ENCODE measurements at regions not wholly inside any gene's neighbourhood (a gene's known extent, or its start where the extent isn't known, plus 50 kb on each side); places are given as distances from the start of the nearest gene placed in this dataset.

DNA sequence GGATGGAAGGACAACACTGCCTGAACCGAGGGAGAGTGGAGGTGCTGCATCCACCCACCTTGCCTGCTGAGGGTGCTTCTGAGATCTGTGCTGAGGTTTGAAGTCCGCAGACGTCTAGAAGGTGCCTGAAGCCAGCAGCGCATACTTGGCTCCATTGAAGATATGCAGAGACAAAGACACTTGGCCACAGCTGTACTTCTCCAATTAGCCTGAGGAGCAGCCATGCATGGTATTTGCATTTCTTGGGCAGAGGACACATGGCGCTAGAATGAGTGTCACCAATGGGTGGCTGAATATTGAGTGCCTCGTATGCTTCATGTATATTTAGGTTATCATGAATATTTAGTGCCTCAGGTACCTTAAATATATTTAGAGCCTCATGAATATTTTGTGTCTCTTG, 128.7 kb upstream of the ATP6AP2 start:
- DNase-seq (ENCODE audit: low read depth in 2 of 2): no peak

DNA sequence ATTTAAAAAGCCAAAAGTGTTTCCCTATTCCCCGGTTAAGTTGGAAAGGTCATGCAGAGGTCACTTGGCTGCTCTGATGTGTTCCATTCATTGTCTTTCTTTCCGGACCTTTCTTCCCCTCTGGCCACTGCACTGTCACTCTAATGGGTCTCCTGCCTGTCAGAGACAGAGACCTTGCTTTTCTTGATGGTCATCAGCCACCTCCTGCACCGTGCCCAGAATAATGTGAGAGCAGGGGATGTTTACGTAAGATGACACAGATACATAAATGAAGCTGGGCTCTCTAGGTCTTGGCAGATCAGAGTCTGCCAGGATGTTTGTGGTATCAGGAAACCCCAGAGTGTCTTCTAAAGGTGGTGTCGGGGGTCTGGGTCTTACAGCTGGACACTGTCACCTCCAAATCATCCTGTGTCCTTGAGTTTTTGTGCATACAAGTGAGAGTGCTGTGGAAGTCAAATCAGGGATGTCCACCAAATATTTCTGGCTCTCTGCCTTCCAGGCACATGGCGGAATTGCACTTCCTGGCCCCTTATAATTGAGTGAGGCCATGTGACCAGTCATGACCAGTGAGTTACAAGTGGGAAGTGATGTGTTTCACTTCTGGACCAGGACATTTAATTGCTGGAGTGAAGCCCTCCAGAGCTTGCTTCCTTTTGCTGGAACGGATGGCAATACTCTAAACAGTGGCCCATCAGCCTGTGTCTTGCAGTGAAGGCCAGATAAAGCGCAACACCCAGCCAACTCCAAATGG, 130.6 kb upstream of the ATP6AP2 start:
- DNase-seq (ENCODE audit: low read depth in 2 of 2): no peak

DNA sequence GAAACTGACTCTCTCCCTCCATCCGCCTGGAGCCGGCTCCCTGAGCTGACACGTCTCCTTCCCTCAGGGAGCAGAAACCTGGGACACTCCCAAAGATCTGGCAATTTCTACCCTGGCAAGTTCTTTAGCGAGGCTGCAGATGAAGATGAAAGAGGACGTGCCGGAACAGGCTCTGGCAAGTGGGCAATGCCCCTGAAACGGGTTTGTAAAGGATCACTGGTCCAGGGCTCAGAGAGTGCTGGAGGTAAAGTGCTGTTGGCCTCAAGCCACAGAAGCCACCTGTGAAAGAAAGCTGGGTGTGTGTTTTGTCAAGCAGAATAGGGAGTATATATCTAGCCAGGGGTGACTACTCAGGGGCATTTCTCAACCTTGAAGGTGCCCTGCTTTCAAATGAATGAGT, 131.4 kb upstream of the ATP6AP2 start:
- no peak for DNase-seq (ENCODE audit: low read depth in 2 of 2)

DNA sequence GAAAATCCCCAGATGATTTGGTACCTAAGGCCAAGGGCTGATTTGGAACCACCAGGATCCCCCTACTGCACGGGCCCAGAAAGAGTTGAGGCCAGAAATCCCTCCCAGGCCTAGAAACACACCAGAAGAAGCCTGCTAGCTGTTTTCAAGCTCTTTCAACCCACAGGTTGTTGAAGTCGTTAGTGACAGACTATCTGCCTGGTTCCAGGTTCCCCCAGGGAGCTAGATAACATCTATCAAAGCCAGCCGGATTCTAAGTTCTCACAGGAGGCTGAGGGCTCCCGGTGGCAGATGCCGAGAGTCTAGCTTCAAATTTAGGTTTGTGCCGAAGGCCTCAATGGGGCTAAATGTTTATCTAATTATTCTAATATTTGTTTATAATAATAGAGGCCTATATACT, 132.0 kb upstream of the ATP6AP2 start:
- no peak for DNase-seq (ENCODE audit: low read depth in 2 of 2)

DNA sequence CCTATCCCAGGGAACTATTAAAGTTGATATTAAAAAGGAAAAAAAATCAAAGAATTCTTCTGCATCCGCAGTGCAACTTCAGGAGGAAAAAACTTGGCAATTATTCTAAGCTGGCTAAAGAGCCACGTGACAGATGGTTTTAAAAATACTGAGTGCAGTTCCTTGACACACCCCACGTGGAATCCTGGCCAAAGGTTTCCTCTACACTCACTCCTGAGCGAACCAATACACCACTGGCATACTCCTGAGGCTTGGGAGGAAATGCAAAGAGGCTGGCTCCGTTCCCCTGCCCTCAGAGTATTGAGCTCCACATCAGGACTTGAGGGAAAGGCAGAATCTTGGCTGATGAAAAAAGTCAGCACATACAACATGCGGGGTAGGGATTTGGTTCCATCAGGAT, 133.8 kb upstream of the ATP6AP2 start:
- no peak for DNase-seq (ENCODE audit: low read depth in 2 of 2)

DNA sequence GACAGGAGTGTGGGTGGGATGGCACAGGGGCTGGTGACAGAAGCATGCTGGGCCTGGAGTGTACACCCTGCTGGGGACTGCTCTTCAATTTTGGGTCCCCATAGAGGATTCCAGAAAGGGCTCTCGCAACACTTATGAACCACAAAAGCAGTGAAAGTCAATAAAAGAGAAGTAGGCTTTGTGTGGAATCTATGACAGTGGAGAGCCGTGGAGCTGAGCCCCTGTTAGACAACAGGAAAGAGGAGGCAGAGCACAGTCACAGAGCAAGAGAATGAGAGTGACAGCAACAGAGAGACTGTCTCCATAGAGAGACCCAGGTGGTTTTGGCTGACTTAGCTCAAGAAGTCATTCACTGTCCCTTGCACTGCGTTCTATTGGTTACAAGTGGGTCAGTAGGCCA, 135.1 kb upstream of the ATP6AP2 start:
- DNase-seq (ENCODE audit: low read depth in 2 of 2): no peak

DNA sequence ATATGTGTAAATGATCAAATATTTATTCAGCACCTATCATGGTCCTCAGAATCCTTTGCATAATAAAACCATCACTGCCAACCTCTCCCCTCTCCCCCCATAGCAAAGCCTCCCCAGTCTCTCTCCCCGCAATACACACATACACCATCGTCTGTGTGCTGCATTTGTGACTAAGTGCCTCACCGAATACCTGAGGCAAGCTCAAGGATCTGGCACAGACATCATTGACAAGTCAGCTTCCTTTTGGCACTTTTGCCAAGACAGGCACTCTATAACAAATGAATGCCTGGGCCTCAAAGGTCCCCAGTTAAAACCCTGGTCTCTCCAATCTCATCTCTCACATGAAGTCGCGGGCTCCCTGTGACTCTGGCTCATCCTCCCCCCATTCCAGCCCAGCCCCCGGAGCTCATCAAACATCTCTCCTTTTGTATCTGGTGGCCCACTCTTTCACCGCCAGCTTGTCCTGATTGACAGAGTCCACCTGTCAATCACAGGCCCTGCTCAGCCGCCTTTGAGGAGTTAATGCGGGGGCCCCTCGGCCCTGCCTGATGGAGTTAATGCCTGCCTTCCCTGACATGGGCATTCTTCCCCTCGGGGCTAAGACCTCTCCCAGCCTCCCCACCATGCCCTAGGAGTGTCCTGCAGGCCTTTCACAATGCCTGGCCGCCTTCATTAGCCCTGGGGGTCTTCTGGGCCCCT, 135.8 kb upstream of the ATP6AP2 start:
- DNase-seq (ENCODE audit: low read depth in 2 of 2): no peak

DNA sequence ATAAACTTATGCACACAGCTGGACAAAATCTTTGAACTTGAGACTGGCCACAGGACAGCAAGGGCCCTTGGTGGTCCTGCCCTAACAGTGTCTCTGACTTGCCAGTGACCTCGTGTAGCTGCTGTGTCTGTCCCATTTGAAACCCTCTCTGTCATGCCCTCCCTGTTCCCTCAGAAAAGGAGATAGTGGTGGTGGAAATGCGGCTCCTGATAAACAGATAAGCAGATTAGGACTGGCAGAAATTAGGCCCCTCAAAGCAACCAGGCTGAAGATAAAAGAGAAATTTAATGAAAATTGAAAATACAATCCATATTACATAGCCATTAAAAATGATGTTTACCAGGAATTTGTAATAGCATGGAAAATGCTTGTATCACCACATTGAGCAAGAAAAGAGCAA, 136.6 kb upstream of the ATP6AP2 start:
- no peak for DNase-seq (ENCODE audit: low read depth in 2 of 2)

DNA sequence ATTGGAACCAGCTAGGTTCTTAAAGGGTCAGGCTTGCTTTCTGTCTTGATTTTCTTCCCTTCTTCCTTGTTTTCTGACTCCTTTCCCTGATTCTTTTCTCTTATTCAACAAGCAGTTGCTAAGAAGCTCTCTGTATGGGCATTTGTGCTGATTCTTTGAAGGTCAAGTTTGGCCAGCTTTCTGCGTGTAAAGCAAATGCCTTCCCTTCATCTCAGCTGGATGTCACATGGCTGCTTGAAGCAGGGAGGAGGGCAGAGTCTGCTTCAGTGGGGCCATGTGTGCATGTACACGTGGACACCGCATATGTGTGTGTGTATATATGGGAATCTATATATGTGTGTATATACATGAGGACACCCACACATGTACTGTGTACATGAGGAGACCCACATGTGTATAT, 139.9 kb upstream of the ATP6AP2 start:
- DNase-seq (ENCODE audit: low read depth in 2 of 2): no peak

DNA sequence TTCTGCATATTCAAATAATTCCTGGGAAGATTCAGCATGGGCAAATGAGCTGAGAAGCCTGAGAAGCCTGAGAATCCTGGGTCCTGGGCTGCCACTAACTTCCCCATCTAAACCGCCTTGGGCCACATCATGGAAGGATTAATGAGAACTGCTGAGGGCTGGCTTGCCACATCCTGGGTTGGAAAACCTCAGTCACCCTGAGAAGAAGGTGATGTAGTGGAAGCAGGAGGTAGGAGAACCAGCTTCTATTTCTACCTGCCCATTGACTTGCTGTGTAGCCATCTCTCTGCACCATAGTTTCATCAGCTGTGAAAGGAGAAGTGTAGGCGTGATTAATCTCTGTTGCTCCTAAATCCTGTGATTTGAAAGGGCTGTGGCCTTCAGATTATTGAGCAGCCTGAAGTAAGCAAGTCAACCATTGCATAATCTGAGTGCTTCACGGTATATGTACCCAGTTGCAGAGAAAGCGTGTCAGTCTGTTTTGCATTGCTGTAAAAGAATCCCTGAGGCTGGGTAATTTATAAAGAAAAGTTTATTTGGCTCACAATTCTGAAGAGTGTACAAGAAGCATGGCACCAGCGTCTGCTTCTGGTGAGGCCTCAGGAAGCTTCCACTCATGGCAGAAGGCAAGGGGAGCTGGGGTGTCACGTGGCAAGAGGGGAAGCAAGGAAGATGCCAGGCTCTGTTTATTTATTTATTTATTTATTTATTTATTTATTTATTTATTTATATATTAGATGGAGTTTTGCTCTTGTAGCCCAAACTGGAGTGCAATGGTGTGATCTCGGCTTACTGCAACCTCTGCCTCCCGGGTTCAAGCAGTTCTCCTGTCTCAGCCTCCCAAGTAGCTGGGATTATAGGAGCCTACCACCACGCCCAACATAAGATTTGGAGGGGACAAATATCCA, 140.9 kb upstream of the ATP6AP2 start:
- DNase-seq (ENCODE audit: low read depth in 2 of 2): no peak

DNA sequence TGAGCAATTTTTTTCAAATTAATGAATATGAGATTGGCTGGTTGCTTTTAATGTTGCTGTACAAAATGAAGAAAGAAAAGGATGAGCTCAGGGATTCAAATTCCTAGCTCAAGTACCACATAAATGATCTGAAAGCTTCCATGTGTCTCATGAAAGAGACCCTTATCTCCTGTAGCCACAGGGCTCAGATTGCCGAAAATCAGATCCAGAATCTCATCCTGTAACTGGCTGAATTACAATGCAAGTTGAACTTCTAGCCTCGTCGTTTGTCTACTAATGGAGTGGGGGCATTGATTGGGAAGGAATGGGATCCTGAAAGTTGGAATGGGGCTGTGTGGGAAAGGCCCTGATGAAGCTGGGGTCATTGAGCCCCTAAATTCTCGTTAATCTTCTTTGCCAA, 143.4 kb upstream of the ATP6AP2 start:
- no peak for DNase-seq (ENCODE audit: low read depth in 2 of 2)

DNA sequence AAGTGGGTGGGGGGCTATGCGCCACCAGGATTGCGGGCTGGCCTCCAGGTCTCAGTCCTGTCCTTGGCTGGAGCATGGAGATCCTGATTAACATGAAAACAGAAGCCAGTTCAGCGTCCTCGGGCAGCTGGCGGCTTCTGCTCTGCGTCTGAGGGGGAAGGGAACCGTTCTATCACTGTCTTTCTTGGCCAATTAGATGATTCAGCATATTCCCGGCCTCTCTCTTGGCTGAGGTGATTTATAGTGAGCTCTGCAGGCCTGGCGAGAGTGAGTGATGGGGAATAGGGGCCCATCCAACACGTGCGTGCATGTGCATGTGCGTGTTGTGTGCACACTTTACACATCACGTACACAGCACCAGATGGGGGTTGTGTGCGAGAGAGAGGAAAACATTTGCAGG, 145.8 kb upstream of the ATP6AP2 start:
- DNase-seq (ENCODE audit: low read depth in 2 of 2): no peak

DNA sequence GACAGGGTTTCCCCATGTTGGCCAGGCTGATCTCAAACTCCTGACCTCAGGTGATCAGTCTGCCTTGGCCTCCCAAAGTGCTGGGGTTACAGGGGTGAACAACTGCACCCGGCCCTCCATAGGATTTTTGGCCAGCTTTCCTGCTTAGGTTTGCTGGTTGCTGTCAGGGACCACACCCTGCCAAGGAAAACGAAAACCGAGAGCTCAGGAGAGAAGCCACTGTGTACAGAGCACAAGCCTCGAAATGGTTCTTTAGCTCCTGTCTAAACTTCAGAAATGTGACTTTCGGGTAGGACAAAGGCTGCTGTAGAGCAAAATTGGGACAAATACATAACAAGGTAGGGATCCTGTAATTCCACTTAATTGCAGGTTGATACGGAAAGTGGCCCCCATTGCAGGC, 146.3 kb upstream of the ATP6AP2 start:
- no peak for DNase-seq (ENCODE audit: low read depth in 2 of 2)

DNA sequence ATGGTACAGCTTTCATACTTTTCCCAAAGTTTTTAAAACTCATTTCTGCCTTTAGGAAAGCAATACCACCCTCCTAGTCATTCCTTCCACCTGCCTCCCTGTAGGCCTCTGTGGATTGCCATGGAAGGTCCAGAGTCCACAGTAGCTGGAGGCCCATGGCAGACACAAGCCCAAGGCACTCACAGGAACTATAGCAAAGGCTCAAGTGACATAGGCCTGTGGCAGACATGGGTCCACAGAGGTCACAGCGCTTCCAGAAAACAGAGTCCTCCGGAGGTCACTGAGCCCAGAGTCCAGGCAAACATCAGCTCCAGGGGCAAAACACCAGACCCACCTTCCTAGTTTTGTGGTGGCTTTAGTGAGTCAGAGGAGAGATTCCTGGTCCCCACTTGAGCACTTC, 147.6 kb upstream of the ATP6AP2 start:
- DNase-seq (ENCODE audit: low read depth in 2 of 2): no peak

DNA sequence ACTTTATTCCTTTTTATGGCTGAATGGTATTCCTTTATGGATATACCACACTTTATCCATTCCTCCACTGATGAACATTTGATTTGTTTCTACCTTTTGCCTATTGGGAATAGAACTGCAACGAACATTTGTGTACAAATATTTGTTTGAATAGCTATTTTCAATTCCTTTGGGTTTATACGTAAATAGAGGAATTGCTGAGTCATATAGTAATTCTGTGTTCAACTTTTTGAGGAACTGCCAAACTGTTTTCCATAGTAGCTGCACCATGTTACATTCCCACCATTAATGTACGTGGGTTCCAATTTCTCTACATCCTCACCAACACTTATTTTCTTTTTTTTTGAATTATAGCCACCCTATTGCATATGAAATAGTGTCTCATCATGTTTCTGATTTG, 156.5 kb upstream of the ATP6AP2 start:
- DNase-seq (ENCODE audit: low read depth in 2 of 2): no peak

DNA sequence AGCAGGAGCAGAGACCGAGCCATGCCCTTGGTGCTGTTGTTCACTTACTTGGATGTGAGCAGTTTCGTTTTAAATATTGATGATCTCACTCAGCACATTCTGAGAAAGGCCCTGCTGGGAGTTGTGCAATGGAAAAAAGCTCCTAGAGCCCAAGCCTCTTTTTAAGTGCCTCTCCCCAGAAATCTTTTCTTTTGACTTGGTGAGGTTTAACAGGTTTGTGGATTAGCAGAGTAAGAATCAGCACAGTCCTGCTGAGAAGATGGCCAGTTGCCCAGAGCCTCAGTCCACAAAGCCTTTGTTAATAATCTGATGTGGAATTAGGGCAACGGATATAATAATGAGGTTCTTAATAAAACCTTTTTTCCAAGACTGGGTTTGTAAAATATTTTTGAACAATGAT, 157.5 kb upstream of the ATP6AP2 start:
- DNase-seq (ENCODE audit: low read depth in 2 of 2): no peak

DNA sequence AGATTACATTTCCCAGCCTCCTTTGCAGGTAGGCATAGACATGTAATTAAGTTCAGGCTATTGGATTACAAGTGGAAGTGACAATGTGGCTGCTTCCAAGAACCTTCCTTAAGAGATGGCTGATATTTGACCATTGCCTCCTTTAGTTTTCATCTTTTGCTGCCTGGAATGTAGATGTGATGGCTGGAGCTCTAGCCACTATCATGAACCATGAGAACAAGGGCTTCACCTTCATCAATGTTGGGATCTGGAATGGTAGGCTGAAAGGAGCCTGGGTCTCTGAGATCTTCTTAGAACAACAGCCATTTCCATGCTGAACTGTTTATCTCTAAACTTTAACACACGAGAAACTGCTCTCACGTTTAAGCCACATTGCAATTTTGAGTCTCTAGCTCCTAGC, 158.7 kb upstream of the ATP6AP2 start:
- DNase-seq (ENCODE audit: low read depth in 2 of 2): no peak

DNA sequence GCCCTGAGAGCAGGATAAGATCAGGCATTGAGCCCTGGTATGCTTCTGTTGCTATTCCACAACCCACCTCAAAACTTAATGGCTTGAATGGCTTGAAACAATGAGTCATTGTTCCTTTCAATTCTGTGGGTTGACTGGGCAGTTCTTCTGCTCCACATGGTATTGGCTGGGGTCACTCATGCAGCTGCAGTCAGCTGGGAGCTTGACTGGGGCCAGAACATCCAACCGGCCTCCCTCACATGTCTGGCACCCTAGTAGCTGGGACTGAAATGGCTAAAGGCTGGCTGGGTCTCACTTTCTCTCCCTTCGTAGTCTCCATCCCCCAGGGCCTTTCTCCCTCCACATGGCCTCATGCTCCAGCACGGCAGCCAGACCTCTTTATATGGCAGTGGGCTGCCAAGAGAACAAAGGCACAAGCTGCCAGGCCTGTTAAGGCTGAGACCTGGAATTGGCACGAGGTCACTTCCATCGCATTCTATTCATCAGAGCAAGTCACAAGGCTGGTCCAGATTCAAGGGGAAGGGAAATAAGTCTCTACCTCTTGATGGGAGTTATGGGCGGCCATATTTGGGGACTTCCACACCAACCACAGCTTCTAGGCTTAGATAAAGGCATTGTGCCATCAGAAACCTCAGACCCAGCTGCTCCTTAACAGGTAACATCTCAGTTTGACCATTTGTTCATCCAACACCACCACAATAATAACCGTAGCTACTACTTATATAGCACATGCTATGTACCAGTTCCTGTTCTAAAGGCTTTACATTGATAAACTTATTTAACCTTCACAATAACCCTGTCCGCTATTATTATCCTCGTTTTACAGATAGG, 159.7 kb upstream of the ATP6AP2 start:
- DNase-seq (ENCODE audit: low read depth in 2 of 2): no peak

DNA sequence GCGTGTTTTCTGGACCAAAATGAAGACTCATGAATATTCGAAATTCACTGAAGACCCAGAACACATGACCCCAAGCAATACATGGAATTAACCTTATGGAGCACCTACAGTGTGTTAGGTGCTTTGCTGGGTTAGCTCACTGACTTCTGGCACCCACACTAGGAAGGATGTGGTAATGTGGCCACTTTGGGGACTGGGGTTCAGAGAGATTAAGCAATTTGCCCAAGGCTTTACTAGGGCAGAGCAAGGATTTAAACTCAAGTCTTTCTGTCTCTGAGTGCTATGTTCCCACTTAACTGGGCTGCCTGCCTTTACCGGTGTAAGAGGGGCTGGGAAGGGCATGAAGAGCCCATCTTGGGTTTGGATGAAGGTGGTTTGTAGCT, 162.0 kb upstream of the ATP6AP2 start:
- no peak for DNase-seq (ENCODE audit: low read depth in 2 of 2)

DNA sequence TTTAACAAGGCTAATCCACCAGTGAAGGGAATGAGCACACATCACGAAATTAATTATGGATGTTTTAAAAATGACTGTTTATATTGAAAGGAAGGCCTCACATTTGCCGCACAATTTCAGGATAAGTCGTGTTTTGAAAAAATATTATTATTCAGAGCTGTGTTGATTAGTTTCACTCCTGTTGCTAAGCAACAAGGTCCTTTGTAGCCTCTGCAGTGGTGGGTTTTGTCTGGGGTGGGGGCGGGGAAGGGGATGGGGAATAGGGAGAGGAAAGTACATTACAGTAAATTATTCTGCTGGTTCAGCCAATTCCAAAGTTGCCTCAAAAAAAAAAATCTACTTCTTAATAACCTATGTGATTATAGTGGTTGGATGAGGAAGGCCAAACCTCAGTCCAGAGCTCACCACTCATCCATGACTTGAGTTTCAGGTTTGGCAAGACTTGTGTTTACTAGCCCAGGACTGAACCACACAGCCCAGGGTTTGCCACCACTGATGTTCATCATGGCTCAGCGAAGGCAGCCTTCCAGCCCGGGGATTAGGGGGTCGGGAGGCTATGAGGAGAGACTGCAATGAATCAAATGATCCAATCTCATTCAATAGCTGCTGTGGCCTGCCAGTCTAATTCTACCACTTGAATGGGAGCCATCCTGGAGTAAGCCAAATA, 162.5 kb upstream of the ATP6AP2 start:
- DNase-seq (ENCODE audit: low read depth in 2 of 2): no peak

DNA sequence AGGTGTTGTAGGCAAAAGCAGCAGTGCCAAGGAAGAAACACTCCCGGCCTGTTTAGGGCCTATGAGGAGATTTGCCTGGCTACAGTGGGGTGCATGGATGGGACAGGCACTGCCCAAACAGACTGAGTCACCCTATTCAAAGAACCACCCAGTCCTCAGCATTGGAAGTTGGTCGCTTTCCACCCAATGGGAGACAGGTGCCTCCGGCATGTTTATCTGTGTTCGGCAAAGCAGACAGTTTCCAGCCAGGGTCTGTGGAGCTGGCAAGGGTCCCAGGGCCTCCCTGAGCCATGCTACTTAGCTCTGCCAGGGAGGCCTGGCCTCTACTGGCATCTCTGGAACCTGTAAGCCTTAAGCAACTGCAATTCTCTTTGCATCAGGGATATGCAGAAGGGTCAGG, 165.1 kb upstream of the ATP6AP2 start:
- DNase-seq (ENCODE audit: low read depth in 2 of 2): no peak
